Fibroblast of upper back skin (primary cell): ENCODE measurements at regions not wholly inside any gene's neighbourhood (a gene's known extent, or its start where the extent isn't known, plus 50 kb on each side); places are given as distances from the start of the nearest gene placed in this dataset.

ENCODE experiments used
- DNase-seq: peaks from one replicate; pipeline ENCODE4 v3.0.0-alpha.2; 2013

DNA sequence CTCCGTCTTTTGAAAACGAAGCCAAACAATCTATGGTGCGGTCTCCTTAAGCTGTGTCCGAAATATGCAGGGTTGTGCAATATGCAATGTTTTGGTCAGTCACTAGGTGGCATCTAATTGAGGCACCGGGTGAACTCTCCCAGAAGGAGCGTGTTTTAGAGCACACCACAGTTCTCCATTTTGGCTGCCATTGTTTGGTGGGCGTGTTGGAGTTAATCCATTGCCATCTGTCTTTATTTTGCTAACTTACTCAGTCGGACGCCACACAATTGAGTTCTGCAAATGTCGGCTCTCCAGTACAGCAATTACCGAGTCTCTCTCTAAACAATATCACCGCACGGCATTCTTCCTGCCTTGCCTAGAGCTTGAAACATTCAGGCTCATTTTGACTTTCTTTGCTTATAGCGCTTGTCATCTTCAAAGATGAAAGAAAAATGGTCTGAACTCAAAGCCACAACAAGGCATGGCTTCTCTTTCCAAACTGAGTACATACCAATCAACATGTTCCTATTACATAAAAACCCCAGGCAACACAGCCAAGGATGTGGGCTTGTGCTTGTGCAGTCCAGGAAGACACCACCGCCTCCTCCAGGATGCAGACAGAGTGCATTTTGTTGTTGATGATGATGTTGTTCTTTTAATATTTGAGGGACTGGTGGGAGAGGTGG lies 182.0 kb upstream of the SERP2 start:
- DNase-seq = peak; percentile 78

DNA sequence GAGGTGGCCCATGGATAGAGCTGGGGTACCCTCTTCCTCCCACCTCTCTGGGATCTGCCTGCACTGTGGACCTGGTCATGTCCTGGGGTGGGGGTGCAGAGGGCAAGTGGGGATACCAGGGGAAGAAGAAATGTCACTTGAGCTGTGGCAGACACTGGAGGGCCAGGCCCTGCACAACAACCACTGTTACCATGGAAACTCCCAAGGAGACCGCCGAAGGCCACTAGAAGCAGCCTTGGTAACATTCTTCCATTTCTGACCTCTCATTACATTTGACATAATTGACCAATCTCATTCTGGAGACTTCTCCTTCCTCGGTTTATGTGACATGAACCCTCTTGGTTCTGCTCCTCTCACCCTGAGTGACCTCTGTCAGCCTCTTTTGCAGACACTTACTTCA lies 179.9 kb upstream of the SERP2 start:
- DNase-seq = no peak

DNA sequence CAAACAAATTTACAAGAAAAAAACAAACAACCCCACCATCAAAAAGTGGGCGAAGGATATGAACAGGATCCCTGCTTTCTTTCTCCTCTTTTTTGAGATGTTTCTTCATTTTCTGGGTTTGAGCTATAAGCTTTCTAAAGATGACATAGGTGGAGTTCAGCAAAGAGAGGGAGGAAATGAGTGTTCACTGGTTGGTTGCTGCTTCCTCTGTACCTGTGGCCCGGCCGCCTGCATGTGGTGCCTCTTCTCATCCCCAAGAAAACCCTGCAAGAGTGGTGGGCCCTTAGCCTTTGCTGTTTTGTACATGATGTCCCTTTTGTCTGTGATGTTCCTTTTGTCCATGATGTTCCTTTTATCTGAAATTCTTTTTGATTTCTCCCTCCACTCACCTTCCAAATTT lies 178.4 kb upstream of the SERP2 start:
- no peak for DNase-seq

DNA sequence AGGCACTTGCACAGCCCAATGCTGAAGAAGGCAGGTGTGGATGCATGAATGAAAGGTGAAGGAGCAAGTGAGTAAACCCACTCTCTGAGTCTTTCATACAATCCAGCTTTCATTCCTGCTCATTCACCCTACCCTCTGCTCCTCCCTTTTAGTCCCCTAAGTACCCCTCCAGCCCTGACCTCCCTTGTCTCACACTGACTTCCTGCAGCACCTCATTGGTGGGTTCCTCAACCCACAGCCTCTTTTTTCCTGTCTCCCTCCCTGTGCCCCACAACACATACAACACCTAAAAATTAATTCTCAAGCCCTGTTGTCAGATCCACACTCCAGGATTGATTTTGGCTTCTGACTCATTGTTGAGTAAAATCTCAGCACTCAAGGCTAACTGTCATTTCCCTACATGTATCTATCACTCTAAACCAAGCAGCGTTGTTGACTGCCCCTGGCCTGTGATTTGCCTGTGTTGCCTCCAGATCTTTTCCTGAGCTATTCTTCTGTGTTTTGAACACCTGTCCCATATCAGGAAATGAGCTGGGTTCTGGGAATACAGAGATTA lies 177.3 kb upstream of the SERP2 start:
- DNase-seq = no peak

DNA sequence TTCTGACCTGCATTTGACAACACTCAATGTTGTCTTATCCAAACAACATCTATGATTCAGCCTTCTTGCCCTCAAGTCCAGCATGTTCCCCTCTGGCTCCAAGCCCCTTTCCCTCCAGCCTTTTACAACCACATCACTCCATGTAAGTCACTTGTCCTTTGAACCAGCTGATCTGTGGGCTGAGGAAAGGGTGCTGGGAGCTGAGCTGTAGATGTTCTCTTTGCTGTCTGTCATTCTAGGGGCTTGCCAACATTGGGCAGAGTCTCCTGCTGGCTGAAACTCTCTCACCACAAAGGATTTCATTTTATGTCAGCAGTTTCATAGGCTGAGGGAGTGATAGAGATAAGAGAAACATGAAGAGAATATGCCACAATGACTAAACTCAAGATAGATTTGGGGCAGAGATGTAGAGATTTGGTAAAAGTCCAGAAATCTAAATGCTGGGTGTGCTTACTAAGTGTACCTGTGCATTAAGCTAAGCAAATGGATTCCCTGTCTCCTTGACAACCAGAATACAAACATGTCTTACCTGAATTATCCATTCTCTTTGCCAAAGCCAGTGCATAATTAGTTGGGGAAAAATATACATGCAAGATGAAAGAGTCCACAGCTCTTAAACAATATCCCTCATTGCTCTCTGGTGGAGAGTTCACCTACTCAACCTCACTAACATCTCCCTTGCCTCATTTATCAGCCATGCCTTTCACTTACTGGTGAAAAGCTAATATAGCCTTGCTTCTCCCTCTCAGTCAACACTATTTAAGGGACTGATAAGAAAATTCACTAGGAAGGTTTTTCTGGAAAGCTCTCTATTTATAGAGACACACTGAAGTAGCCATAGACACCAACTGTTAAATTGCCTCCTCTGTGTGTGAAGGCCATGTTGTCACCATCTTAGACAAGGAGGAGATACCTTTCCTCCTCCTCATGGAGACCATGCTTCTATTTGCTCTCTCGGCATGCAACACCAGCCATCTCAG lies 175.5 kb upstream of the SERP2 start:
- DNase-seq = no peak

DNA sequence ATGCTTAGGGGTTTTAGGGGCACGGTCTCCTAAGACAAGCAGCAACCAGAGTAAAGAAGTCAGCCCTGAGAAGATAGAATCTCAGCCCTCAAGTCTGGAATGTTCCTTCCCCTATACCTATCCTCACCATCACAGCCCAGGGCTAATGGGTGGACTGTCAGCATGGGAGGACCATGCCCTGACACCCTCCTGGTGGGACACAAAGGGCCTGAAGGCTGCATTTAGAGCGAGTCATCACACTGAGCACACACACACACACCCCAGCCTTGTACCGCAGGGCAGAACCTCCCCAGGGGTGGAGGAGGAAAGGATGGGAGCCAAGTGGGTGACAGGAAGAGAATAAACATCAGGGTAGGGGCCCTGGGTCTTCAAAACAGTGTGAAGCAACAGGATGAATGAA lies 174.8 kb upstream of the SERP2 start:
- DNase-seq = no peak

DNA sequence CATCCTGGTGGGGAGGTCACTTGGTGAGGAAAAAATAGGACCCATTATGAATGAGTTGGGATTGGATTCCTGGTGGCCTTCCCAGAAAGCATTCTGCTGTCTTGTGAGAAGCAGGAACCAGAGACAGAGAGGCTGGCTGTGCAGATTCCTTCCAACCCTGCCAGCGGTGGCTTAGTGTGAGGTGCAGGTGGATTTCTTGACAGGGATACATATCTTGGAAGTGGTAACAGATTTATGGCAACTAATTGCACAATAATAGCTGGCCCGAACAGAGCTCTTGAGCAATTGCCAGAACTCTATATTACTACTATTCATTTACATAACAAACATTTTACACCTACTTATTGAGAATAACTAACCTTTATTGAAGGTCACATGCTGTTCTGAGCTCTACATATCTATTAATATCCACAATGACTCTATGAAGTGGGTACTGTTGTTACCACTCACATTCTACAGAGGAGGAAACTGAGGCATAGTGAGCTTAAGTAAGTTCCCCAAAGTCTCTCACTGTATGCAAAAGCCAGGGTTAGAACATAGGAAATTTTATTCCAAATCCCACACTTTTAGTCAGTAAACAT lies 173.9 kb upstream of the SERP2 start:
- no peak for DNase-seq

DNA sequence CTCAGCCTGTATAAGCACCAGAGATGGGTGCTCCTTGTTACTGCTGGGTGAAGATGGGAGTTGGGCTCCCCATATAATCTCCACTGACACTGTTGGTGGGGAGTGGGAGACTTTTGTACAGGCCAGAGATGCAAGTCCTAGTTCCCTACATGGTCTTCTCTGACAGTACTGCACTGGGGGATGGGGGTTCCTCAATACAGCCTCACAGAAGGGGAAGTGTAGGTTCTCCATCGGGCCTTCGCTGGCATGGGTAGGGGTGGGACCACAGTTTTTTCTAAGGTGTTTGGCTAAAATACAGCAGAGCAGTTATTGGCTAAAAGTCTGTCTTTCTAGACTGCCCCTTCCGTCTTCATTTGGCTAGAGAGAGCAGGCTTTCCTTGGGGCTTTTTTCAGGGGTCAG lies 167.2 kb upstream of the SERP2 start:
- no peak for DNase-seq

DNA sequence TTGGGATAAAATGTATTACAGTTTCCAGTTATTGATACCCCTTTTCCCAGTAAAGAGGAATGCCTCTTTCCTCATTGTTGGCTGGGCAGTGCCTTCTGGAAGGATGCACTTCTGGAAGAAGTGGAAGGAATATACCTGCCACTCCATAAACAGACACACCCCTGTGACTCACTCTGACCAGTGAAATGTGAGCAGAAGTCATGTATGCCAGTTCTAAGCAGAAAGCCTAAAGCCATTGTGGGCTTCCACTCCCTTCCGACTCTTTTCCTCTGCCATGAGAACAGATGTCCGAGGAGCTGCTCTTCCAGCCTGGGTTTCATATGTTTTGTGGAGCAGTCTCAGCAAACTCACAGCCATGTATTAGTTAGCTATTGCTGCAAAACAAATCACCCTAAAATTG lies 166.1 kb upstream of the SERP2 start:
- DNase-seq = no peak

DNA sequence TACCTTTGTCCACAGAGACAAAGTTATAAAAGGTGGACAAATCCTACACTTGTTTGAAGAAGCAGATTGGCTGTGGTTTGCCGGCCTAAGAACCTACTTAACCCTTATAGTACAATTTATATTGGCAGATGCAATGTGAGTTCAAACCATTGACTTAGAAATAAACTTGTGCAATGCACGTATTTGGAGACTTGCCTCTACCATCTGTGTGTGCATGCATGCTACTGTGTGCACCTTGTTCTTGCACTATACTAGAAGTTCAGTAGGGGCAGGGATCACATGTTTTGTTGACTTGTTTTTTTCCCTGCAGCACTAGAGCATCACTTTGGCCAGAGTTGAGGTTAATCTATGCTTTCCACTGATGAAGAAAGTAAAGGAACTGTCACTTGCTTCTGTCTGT lies 163.1 kb upstream of the SERP2 start:
- no peak for DNase-seq

DNA sequence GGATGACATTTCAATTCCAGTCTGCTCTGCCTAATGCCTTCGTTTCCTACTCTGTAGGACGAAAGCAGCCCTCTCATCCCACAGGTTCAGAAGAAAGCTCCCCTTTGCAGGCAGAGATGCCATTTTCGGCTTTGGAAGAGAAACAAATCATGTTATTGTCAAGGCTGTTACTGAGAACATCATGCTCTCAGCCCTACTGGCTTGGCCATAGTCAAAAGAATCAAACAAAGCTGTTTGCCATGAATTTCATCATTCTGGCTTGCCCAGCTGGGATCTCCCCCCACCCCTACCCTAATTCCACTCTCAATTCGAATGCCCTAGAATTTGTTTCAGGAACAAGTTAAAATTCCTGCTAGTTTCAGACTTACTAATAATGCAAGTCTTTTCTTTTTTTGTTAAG lies 162.3 kb upstream of the SERP2 start:
- peak; percentile 39 for DNase-seq

DNA sequence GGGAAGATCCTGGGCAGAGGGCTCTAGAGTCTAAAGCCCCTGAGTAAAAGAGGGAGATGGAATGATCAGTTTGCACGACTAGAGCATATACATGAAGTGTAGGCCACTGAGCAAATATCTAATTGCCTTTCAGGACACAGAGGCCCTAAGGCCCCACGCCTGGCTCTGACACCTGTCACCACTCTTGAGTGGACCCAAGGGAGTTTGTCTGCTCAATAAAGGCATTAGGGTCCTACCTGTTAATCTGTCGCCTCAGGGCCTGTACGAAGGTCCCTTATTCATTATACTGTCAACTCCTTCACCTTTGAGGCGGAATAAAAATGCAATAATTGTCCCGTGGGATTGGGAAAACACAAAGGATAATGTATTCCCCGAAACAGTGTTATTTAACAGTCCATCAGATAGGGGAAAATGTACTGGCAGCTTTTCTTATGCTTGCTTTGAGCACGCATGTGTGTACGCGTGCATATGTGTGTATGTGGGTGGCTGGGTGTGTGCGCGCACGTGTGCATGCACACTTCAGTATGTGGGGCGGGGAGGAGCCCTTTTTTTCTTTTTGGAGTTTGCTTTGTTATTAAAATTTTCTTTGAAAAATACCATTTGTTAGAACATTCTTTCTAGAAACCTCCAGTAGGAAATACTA lies 161.8 kb upstream of the SERP2 start:
- DNase-seq = no peak

DNA sequence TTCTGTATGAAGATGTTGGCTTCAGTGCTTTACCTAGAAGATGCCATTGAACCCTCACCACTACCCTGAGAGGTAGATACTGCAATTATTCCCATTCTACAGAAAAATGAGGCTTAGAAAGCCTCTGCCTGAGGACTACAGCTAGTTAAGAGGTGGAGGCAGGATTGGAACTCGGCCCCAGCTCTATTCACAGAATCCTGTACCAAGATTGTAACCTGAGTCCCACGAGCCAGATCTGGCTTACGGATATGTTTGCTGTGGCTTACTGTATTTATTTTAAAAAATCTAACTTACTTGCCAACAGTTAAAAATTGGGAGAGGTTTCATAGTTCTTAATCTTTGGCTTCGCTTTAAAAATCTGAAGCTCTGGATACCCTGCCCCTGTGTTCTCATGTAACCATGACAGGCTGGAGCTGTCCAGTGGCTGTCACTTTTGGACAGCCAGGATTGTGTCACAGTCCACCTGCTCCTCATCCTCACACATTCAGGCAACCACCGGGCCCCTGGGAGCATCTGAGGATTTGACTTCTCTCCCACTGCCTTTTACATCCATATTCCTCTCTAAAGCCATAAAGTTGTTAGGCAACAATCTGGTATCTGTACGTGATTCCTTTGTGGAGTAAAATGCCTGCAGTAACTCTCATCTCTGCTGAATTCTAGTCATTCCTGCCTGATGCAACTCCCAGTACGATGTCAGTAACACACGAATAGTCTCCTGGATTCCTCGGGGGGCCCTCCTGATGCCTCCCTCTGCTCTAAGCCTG lies 160.8 kb upstream of the SERP2 start:
- peak; percentile 90 for DNase-seq

DNA sequence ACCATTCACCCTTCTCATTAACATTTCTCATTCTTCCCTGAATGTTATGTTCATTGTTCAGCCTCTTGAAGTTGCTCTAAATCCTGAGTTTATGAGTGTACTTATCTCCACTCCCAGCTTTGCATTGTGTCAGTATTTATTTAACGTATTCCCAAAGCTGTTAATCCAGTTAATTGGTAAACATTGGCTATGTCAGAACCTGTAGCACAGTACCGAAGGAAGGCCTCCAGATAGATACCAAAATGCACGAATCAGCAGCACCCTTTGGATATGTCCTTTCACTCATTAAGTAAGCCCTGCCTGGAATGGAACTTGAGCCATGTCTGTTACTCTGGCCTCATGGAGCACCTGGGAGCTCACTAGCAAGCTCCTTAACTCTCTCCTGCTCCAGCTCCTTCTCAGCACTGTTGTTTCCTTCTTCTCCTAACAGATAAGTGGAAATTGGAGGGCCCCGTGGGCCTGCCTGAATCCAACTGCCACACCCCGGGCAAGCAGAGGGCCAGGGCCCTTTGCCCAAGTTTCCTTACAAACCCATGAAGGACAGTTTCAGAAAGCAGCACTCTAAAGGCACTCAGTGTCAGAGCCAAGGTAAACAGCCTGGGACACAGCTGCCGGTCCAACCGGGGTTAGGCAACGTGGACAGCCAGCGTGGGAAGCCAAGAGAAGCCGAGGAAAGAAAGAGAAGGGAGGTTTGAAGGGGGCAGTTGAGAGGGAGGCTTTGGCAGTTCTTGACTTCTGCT lies 155.0 kb upstream of the SERP2 start:
- no peak for DNase-seq

DNA sequence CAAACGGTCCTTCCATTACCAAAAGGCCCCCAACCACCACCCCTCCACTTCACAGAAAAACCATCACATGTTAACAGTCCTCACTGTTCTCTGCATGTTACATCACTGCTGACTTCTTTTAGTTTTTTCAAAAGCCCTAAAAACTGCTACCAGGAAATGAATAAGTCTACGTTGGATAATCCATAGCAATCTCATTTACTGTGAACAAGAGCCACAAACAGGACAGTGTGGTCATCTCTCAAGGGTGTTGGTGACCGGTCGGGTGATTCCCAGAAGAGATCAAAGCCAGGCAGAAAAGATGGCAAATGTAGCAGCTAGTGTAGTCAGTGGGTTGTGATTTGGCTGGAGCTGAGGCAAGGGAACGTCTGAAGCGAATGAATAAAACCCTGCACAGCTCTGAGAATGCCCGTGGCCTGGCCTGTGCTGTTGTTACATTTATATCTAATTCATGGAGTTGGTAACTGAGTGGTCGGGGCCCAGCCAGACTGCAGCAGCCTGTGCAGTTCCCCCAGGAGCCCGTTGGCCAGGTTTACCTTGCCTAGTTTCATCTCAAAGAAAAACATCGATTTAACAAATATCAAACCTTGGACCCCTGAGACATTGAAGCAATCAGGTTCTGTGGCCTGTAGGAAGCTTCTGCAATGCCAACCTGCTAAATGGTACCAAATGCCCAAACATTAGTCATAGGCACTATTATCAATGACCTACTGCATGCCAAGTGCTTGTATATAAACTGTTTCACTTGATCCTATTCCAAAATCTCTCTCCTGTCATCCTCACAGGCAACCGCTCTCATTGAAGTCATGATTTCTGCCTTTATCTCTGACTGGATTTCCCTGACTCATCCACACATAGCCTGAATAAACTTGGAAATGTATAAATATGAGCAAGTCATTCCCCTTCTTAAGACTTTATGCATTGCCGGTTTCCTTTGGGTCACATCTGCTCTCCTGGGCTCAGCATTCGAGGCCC lies 153.8 kb upstream of the SERP2 start:
- peak; percentile 47 for DNase-seq

DNA sequence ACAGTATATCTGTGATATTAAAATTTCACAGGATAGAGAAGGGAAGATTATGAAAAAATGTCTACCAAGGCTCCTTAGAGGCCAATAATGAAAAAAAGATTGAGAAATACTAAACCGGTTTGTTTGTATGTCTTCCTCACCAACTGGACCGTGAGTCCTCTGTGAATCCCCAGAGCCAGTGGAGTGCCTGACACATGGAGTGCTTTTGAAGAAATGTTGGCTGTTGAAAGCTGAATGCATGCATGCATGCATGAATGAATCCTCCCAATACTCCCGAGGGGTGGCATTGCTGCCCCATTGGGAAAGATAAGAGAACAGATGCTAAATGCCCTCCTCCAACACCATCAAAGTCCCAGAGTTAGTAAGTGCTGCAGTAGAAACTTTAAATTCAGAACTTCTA lies 152.7 kb upstream of the SERP2 start:
- DNase-seq = no peak

DNA sequence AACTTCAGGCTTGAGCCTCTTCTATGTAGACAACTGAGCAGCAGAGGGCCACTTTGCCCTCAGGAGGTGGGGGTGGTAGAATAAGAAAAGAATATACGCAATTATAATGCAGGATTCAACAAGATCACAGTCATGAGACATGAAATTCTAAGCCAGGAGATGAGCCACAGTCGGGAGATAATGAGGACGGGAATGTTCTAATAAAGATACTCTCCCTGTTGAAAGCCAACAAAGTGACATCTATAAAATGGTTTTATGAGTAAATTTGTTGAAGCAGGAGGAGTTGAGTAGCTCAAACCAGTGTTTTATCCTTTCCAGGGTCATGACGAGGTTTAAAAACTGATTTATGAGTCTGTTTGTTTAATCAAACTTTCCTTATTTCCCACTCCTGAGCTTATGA lies 152.0 kb upstream of the SERP2 start:
- no peak for DNase-seq

DNA sequence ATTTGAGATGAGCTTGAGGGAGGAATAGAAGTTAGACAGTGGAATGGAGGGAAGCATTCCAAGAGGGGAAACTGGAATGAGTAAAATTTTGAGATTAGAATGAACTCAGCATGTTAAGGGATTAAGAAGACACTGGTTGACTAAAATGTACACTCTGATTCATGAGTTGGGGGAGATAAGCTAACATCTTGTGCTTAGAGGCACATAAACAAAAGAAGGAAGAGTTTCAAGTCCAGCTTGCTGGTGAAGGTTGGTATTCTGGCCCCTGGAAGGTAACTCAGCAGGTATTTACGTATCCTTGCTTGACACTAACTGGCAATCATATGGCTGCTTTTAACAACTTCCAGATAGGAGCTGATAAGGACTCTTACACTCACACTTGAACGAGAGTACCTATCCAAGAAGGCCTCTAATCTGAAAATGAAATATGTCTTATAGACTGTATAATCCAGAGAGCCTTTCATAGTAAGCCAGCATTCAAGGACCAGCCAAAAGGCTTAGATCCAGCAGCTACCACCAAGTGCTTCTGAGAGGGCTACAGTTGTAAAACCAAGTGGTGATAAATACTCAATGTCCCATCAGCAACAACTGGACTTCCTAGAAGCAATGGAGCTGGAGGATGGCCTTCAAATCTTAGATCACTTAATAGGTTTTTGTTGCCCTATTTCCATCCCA lies 149.7 kb upstream of the SERP2 start:
- DNase-seq = no peak

DNA sequence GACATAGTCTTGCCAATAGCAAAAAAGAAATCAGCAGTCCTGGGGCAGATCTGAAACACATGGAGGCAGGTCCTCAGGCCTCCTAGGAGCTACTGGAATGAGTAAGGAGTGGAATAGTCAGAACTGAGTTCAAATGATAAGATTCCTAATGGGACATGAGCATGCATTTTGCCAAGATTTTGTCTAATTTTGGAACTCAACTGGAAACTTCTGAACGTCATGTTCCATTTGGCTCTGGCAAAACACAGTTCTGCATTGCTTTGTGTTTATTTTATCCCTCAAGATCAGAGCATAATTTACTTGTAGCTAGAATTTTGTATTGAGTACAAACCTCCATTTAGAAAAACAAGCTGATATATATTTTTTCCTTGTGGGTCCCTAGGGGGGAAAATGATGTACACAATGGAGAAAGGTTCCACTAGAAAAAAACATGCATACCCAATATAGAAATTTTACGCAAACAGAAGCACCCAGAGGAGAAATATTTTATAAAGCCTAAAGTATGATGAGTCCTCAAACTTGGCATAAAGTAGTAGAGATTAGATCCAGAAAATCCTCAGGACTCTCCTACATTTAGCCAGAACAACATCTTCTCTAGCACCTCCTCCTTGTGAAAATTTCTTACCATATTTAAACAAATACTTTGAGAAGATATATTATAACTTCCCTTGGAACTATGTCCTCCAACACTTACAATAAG lies 149.0 kb upstream of the SERP2 start:
- DNase-seq = no peak
